ENCODE measurements at regions not wholly inside any gene's neighbourhood (a gene's known extent, or its start where the extent isn't known, plus 50 kb on each side); places are given as distances from the start of the nearest gene placed in this dataset.

GRCh38 chr11:39462506-39462905 is 1996.9 kb downstream of the LRRC4C start:
- TF ChIP-seq CTCF (IDR thresholded peaks at IDR 0.05; ENCODE audit: insufficient read depth, low read depth, low read length) (no peak), EZH2 (IDR thresholded peaks at IDR 0.05; ENCODE audit: insufficient read depth, low read length) (no peak)
